GM03348 (cell line): ENCODE measurements at regions not wholly inside any gene's neighbourhood (a gene's known extent, or its start where the extent isn't known, plus 50 kb on each side); places are given as distances from the start of the nearest gene placed in this dataset.
A peak's percentile ranks its signal among the peaks of the same experiment; 100 is the strongest.

Source experiments
- DNase-seq: peaks from one replicate; pipeline ENCODE4 v3.0.0; 2012; ENCODE audit warnings: low spot score

GRCh38 chr2:152974146-152974545 is 255.7 kb downstream of the ARL6IP6 start:
- DNase-seq, result no peak

- no peak for DNase-seq
Observed at GRCh38 chr2:152971685-152972084, 253.3 kb downstream of the ARL6IP6 start.

- DNase-seq, result no peak
Observed at GRCh38 chr2:152962446-152962845, 244.0 kb downstream of the ARL6IP6 start.

GRCh38 chr2:152961351-152961750 is 242.9 kb downstream of the ARL6IP6 start:
- no peak for DNase-seq

GRCh38 chr2:152950126-152950525 is 231.7 kb downstream of the ARL6IP6 start:
- peak; percentile 19 for DNase-seq

GRCh38 chr2:152944099-152944498 is 225.7 kb downstream of the ARL6IP6 start:
- no peak for DNase-seq

GRCh38 chr2:152942940-152943440 is 224.6 kb downstream of the ARL6IP6 start:
- no peak for DNase-seq

- DNase-seq, result no peak
Observed at GRCh38 chr2:152930501-152930900, 212.1 kb downstream of the ARL6IP6 start.

GRCh38 chr2:152929628-152930027 is 211.2 kb downstream of the ARL6IP6 start:
- no peak for DNase-seq

GRCh38 chr2:152925547-152926448 is 207.4 kb downstream of the ARL6IP6 start:
- peak; percentile 21 for DNase-seq

GRCh38 chr2:152924722-152925121 is 206.3 kb downstream of the ARL6IP6 start:
- no peak for DNase-seq

- DNase-seq, result no peak
Observed at GRCh38 chr2:152924219-152924618, 205.8 kb downstream of the ARL6IP6 start.

- peak; percentile 3 for DNase-seq
Observed at GRCh38 chr2:152920846-152921245, 202.4 kb downstream of the ARL6IP6 start.

GRCh38 chr2:152910970-152911369 is 192.6 kb downstream of the ARL6IP6 start:
- no peak for DNase-seq

- no peak for DNase-seq
Observed at GRCh38 chr2:152907046-152907445, 188.6 kb downstream of the ARL6IP6 start.

GRCh38 chr2:152894051-152894450 is 175.6 kb downstream of the ARL6IP6 start:
- no peak for DNase-seq

- no peak for DNase-seq
Observed at GRCh38 chr2:152890736-152891135, 172.3 kb downstream of the ARL6IP6 start.

GRCh38 chr2:152883951-152884487 is 165.6 kb downstream of the ARL6IP6 start:
- DNase-seq, result no peak

GRCh38 chr2:152881527-152881926 is 163.1 kb downstream of the ARL6IP6 start:
- no peak for DNase-seq

GRCh38 chr2:152879275-152879674 is 160.9 kb downstream of the ARL6IP6 start:
- no peak for DNase-seq

GRCh38 chr2:152875701-152876695 is 157.6 kb downstream of the ARL6IP6 start:
- peak; percentile 67 for DNase-seq

- peak; percentile 52 for DNase-seq
Observed at GRCh38 chr2:152874955-152875354, 156.5 kb downstream of the ARL6IP6 start.
